WTC11 (cell line): ENCODE measurements at regions not wholly inside any gene's neighbourhood (a gene's known extent, or its start where the extent isn't known, plus 50 kb on each side); places are given as distances from the start of the nearest gene placed in this dataset.

ENCODE experiments used
- ATAC-seq: fragments of 200-7000 bp; cut with Tn5 transposase; 2 replicates; pipeline ENCODE4 v1.10.0; 2021; ENCODE audit warnings: mild to moderate bottlenecking, moderate library complexity
- CTCF ChIA-PET: fragments of 300-600 bp; sonication (Branson Sonifier 250); formaldehyde crosslinking; loops from one replicate; lab custom pipeline; 2021; ENCODE audit warnings: antibody characterized with exemption; lab: Charles Lee
- POLR2A ChIA-PET: fragments of 350-600 bp; sonication (Branson Sonifier 250); formaldehyde crosslinking; loops from one replicate; lab custom pipeline; 2021; ENCODE audit warnings: antibody characterized with exemption; lab: Charles Lee
- DNase-seq: peaks from one replicate; pipeline ENCODE4 v3.0.0; 2021; ENCODE audit warnings: low spot score
- H3K27ac Mint-ChIP-seq: 2 replicates; pipeline ENCODE4 v1.8.0; 2021; ENCODE audit warnings: mixed read lengths
- H3K27me3 Mint-ChIP-seq: 2 replicates; pipeline ENCODE4 v1.8.0; 2021; ENCODE audit warnings: low read depth, mild to moderate bottlenecking, moderate library complexity, mixed read lengths
- H3K36me3 Mint-ChIP-seq: 2 replicates; pipeline ENCODE4 v1.8.0; 2021; ENCODE audit warnings: mixed read lengths
- H3K4me1 Mint-ChIP-seq: 2 replicates; pipeline ENCODE4 v1.8.0; 2022; ENCODE audit warnings: mixed read lengths
- H3K4me3 Mint-ChIP-seq: 2 replicates; pipeline ENCODE4 v1.8.0; 2021; ENCODE audit warnings: mild to moderate bottlenecking, moderate library complexity, mixed read lengths
- H3K9me3 Mint-ChIP-seq: 2 replicates; pipeline ENCODE4 v1.8.0; 2021; ENCODE audit warnings: mixed read lengths
- CREB1 ChIP-seq: sonication (generic); formaldehyde crosslinking; IDR thresholded peaks from 2 replicates; pipeline ENCODE4 v1.8.0; 2023; ENCODE audit warnings: mild to moderate bottlenecking, missing genetic modification reagents
- EMX1 ChIP-seq: fragments of 250-450 bp; sonication (Bioruptor Pico); IDR thresholded peaks from 2 replicates; pipeline ENCODE4 v1.8.0; 2021; ENCODE audit warnings: mild to moderate bottlenecking
- IRF2 ChIP-seq: sonication (generic); formaldehyde crosslinking; IDR thresholded peaks from 2 replicates; pipeline ENCODE4 v1.8.0; 2022; ENCODE audit warnings: low read depth, missing genetic modification reagents, borderline replicate concordance
- KAT7 ChIP-seq: sonication (generic); formaldehyde crosslinking; IDR thresholded peaks from 2 replicates; pipeline ENCODE4 v1.8.1; 2023; ENCODE audit warnings: missing genetic modification reagents, mild to moderate bottlenecking, borderline replicate concordance
- MXD4 ChIP-seq: fragments of 250-450 bp; sonication (Bioruptor Pico); IDR thresholded peaks from 2 replicates; pipeline ENCODE4 v1.8.0; 2021; ENCODE audit warnings: mild to moderate bottlenecking, moderate library complexity, borderline replicate concordance
- NFE2L1 ChIP-seq: sonication (generic); formaldehyde crosslinking; IDR thresholded peaks from 2 replicates; pipeline ENCODE4 v1.8.1; 2023; ENCODE audit warnings: missing genetic modification reagents
- NFYB ChIP-seq: sonication (generic); formaldehyde crosslinking; conservative IDR thresholded peaks from 2 replicates; pipeline ENCODE4 v1.8.0; 2022; ENCODE audit warnings: low read depth, missing genetic modification reagents
- RORB ChIP-seq: fragments of 250-450 bp; sonication (Bioruptor Pico); IDR thresholded peaks from 2 replicates; pipeline ENCODE4 v1.9.0; 2021; ENCODE audit warnings: mild to moderate bottlenecking
- SMAD3 ChIP-seq: sonication (generic); formaldehyde crosslinking; IDR thresholded peaks from 2 replicates; pipeline ENCODE4 v1.8.0; 2022; ENCODE audit warnings: missing genetic modification reagents, mild to moderate bottlenecking, borderline replicate concordance
- SP1 ChIP-seq: sonication (generic); formaldehyde crosslinking; conservative IDR thresholded peaks from 2 replicates; pipeline ENCODE4 v1.8.1; 2022; ENCODE audit warnings: missing genetic modification reagents
- TEAD1 ChIP-seq: sonication (generic); formaldehyde crosslinking; IDR thresholded peaks from 2 replicates; pipeline ENCODE4 v1.8.0; 2022; ENCODE audit warnings: mild to moderate bottlenecking, missing genetic modification reagents
- ZNF138 ChIP-seq: sonication (generic); formaldehyde crosslinking; conservative IDR thresholded peaks from 2 replicates; pipeline ENCODE4 v1.8.1; 2022; ENCODE audit warnings: mild to moderate bottlenecking, moderate library complexity, missing genetic modification reagents
- ZNF219 ChIP-seq: sonication (generic); formaldehyde crosslinking; IDR thresholded peaks from 2 replicates; pipeline ENCODE4 v1.8.0; 2023; ENCODE audit warnings: missing genetic modification reagents, mild to moderate bottlenecking, borderline replicate concordance
- ZNF263 ChIP-seq: sonication (generic); formaldehyde crosslinking; IDR thresholded peaks from 2 replicates; pipeline ENCODE4 v1.8.1; 2022; ENCODE audit warnings: low read depth, mild to moderate bottlenecking, moderate library complexity, missing genetic modification reagents
- ZNF671 ChIP-seq: fragments of 250-450 bp; sonication (Bioruptor Pico); IDR thresholded peaks from 2 replicates; pipeline ENCODE4 v1.8.0; 2021; ENCODE audit warnings: mild to moderate bottlenecking
- TF ChIP-seq, protein P1 (sequence below): sonication (generic); formaldehyde crosslinking; IDR thresholded peaks from 2 replicates; pipeline ENCODE4 v1.8.1; 2023; ENCODE audit warnings: mild to moderate bottlenecking, missing genetic modification reagents, borderline replicate concordance
- TF ChIP-seq, protein P2 (sequence below): sonication (generic); formaldehyde crosslinking; IDR thresholded peaks from 2 replicates; pipeline ENCODE4 v1.8.0; 2023; ENCODE audit warnings: mild to moderate bottlenecking, missing genetic modification reagents
- TF ChIP-seq, protein P3 (sequence below): sonication (generic); formaldehyde crosslinking; IDR thresholded peaks from 2 replicates; pipeline ENCODE4 v1.8.1; 2022; ENCODE audit warnings: mild to moderate bottlenecking, moderate library complexity, missing genetic modification reagents
- TF ChIP-seq, protein P4 (sequence below): sonication (generic); formaldehyde crosslinking; IDR thresholded peaks from 2 replicates; pipeline ENCODE4 v1.8.0; 2023; ENCODE audit warnings: missing genetic modification reagents, mild to moderate bottlenecking, borderline replicate concordance
- TF ChIP-seq, protein P5 (sequence below): sonication (generic); formaldehyde crosslinking; IDR thresholded peaks from 2 replicates; pipeline ENCODE4 v1.8.1; 2022; ENCODE audit warnings: missing genetic modification reagents, borderline replicate concordance
- TF ChIP-seq, protein P6 (sequence below): sonication (generic); formaldehyde crosslinking; IDR thresholded peaks from 2 replicates; pipeline ENCODE4 v1.8.1; 2023; ENCODE audit warnings: mild to moderate bottlenecking, missing genetic modification reagents

DNA sequence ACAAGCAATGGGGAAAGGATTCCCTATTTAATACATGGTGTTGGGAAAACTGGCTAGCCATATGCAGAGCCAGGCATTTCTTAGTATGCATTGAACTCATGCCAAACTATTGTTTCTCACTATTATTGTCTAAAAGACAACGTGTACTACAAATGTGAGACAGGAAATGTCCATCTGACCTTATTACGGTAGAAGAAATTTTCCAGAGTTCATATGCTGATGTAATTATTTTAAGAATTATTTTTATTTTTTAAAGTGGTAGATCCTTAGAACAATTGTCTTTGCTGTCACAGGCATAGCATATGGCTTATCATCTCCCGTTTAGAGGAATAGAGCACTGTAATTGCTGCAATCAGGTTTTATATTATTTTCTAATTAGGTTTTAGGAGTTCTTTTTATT lies 75.2 kb upstream of the S1PR1 start:
- ChIA-PET POLR2A (no interaction called here), CTCF (no interaction called here)
- Mint-ChIP-seq H3K4me1 (peaks cover 6% of the 10 kb centered on the region), H3K27me3 (no peaks in the 10 kb centered on the region; the same call in 1 of the 2 replicates), H3K36me3 (no peaks in the 10 kb centered on the region), H3K27ac (no peak overlapping the region), H3K9me3 (no peaks in the 10 kb centered on the region), H3K4me3 (no peak overlapping the region)
- TF ChIP-seq RORB (no peak), ZNF138 (no peak), SMAD3 (no peak), NFE2L1 (CRISPR knock-in tag) (no peak), IRF2 (no peak), MXD4 (CRISPR knock-in tag) (no peak), CREB1 (CRISPR knock-in tag) (no peak), NFYB (no peak), ZNF671 (CRISPR knock-in tag) (no peak), SP1 (no peak)
- TF ChIP-seq, protein P1, sequence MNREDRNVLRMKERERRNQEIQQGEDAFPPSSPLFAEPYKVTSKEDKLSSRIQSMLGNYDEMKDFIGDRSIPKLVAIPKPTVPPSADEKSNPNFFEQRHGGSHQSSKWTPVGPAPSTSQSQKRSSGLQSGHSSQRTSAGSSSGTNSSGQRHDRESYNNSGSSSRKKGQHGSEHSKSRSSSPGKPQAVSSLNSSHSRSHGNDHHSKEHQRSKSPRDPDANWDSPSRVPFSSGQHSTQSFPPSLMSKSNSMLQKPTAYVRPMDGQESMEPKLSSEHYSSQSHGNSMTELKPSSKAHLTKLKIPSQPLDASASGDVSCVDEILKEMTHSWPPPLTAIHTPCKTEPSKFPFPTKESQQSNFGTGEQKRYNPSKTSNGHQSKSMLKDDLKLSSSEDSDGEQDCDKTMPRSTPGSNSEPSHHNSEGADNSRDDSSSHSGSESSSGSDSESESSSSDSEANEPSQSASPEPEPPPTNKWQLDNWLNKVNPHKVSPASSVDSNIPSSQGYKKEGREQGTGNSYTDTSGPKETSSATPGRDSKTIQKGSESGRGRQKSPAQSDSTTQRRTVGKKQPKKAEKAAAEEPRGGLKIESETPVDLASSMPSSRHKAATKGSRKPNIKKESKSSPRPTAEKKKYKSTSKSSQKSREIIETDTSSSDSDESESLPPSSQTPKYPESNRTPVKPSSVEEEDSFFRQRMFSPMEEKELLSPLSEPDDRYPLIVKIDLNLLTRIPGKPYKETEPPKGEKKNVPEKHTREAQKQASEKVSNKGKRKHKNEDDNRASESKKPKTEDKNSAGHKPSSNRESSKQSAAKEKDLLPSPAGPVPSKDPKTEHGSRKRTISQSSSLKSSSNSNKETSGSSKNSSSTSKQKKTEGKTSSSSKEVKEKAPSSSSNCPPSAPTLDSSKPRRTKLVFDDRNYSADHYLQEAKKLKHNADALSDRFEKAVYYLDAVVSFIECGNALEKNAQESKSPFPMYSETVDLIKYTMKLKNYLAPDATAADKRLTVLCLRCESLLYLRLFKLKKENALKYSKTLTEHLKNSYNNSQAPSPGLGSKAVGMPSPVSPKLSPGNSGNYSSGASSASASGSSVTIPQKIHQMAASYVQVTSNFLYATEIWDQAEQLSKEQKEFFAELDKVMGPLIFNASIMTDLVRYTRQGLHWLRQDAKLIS (CRISPR knock-in tag): no peak
- TF ChIP-seq, protein P2, sequence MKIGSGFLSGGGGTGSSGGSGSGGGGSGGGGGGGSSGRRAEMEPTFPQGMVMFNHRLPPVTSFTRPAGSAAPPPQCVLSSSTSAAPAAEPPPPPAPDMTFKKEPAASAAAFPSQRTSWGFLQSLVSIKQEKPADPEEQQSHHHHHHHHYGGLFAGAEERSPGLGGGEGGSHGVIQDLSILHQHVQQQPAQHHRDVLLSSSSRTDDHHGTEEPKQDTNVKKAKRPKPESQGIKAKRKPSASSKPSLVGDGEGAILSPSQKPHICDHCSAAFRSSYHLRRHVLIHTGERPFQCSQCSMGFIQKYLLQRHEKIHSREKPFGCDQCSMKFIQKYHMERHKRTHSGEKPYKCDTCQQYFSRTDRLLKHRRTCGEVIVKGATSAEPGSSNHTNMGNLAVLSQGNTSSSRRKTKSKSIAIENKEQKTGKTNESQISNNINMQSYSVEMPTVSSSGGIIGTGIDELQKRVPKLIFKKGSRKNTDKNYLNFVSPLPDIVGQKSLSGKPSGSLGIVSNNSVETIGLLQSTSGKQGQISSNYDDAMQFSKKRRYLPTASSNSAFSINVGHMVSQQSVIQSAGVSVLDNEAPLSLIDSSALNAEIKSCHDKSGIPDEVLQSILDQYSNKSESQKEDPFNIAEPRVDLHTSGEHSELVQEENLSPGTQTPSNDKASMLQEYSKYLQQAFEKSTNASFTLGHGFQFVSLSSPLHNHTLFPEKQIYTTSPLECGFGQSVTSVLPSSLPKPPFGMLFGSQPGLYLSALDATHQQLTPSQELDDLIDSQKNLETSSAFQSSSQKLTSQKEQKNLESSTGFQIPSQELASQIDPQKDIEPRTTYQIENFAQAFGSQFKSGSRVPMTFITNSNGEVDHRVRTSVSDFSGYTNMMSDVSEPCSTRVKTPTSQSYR (CRISPR knock-in tag): no peak
- TF ChIP-seq, protein P3, sequence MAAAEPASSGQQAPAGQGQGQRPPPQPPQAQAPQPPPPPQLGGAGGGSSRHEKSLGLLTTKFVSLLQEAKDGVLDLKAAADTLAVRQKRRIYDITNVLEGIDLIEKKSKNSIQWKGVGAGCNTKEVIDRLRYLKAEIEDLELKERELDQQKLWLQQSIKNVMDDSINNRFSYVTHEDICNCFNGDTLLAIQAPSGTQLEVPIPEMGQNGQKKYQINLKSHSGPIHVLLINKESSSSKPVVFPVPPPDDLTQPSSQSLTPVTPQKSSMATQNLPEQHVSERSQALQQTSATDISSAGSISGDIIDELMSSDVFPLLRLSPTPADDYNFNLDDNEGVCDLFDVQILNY (CRISPR knock-in tag): no peak
- no peak for ATAC-seq
- DNase-seq: no peak

DNA sequence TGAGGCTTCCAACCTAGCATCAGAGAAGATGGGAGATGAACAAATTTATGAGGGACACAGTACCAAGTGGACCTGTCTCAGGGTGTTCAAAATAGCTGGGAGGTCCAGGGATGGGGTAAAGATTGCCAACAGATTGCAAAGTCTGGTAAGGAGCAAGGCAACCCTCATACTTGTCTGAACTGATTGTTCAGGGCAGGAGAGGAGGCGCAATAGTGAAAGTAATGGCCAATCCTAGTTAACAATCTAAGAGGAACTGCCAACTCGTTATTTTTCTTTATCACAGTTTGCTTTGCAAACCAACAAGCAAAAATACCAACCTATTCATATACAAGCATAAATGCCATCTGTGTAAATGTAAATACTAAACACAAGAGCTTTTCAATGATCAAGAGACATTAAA lies 78.4 kb upstream of the S1PR1 start:
- Mint-ChIP-seq H3K4me1 (no peaks in the 10 kb centered on the region), H3K27ac (no peak overlapping the region), H3K4me3 (no peak overlapping the region), H3K36me3 (no peaks in the 10 kb centered on the region), H3K9me3 (no peaks in the 10 kb centered on the region), H3K27me3 (no peaks in the 10 kb centered on the region; the same call in 1 of the 2 replicates)
- ChIA-PET POLR2A (no interaction called here), CTCF (no interaction called here)
- DNase-seq (no peak), ATAC-seq (no peak)
- TF ChIP-seq KAT7 (CRISPR knock-in tag): no peak
- TF ChIP-seq ZNF219 (CRISPR knock-in tag): no peak
- TF ChIP-seq TEAD1 (CRISPR knock-in tag): no peak
- TF ChIP-seq, protein P4, sequence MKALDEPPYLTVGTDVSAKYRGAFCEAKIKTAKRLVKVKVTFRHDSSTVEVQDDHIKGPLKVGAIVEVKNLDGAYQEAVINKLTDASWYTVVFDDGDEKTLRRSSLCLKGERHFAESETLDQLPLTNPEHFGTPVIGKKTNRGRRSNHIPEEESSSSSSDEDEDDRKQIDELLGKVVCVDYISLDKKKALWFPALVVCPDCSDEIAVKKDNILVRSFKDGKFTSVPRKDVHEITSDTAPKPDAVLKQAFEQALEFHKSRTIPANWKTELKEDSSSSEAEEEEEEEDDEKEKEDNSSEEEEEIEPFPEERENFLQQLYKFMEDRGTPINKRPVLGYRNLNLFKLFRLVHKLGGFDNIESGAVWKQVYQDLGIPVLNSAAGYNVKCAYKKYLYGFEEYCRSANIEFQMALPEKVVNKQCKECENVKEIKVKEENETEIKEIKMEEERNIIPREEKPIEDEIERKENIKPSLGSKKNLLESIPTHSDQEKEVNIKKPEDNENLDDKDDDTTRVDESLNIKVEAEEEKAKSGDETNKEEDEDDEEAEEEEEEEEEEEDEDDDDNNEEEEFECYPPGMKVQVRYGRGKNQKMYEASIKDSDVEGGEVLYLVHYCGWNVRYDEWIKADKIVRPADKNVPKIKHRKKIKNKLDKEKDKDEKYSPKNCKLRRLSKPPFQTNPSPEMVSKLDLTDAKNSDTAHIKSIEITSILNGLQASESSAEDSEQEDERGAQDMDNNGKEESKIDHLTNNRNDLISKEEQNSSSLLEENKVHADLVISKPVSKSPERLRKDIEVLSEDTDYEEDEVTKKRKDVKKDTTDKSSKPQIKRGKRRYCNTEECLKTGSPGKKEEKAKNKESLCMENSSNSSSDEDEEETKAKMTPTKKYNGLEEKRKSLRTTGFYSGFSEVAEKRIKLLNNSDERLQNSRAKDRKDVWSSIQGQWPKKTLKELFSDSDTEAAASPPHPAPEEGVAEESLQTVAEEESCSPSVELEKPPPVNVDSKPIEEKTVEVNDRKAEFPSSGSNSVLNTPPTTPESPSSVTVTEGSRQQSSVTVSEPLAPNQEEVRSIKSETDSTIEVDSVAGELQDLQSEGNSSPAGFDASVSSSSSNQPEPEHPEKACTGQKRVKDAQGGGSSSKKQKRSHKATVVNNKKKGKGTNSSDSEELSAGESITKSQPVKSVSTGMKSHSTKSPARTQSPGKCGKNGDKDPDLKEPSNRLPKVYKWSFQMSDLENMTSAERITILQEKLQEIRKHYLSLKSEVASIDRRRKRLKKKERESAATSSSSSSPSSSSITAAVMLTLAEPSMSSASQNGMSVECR (CRISPR knock-in tag): no peak
- TF ChIP-seq, protein P5, sequence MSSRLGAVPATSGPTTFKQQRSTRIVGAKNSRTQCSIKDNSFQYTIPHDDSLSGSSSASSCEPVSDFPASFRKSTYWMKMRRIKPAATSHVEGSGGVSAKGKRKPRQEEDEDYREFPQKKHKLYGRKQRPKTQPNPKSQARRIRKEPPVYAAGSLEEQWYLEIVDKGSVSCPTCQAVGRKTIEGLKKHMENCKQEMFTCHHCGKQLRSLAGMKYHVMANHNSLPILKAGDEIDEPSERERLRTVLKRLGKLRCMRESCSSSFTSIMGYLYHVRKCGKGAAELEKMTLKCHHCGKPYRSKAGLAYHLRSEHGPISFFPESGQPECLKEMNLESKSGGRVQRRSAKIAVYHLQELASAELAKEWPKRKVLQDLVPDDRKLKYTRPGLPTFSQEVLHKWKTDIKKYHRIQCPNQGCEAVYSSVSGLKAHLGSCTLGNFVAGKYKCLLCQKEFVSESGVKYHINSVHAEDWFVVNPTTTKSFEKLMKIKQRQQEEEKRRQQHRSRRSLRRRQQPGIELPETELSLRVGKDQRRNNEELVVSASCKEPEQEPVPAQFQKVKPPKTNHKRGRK (CRISPR knock-in tag): no peak
- TF ChIP-seq ZNF263 (CRISPR knock-in tag): no peak
- TF ChIP-seq, protein P6, sequence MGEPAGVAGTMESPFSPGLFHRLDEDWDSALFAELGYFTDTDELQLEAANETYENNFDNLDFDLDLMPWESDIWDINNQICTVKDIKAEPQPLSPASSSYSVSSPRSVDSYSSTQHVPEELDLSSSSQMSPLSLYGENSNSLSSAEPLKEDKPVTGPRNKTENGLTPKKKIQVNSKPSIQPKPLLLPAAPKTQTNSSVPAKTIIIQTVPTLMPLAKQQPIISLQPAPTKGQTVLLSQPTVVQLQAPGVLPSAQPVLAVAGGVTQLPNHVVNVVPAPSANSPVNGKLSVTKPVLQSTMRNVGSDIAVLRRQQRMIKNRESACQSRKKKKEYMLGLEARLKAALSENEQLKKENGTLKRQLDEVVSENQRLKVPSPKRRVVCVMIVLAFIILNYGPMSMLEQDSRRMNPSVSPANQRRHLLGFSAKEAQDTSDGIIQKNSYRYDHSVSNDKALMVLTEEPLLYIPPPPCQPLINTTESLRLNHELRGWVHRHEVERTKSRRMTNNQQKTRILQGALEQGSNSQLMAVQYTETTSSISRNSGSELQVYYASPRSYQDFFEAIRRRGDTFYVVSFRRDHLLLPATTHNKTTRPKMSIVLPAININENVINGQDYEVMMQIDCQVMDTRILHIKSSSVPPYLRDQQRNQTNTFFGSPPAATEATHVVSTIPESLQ: no peak
- no peak for TF ChIP-seq EMX1 (CRISPR knock-in tag)
